Ascending aorta (tissue), 2 donors: ENCODE measurements at regions not wholly inside any gene's neighbourhood (a gene's known extent, or its start where the extent isn't known, plus 50 kb on each side); places are given as distances from the start of the nearest gene placed in this dataset.

Source experiments
- DNase-seq, 2 donors: peaks; one replicate each; pipeline ENCODE4 v3.0.0-alpha.2; 2019; ENCODE audit warnings: low spot score in 2 of 2
- H3K27ac ChIP-seq, 2 donors: fragments of 200-600 bp; sonication (generic); one replicate each; pipeline ENCODE4 v1.5.1; 2016 to 2017; ENCODE audit warnings: mild to moderate bottlenecking in 1 of 2
- H3K27me3 ChIP-seq: fragments of 200-600 bp; sonication (generic); one replicate; pipeline ENCODE4 v1.5.1; 2017
- H3K36me3 ChIP-seq, 2 donors: fragments of 200-600 bp; sonication (generic); one replicate each; pipeline ENCODE4 v1.5.1; 2016
- H3K4me1 ChIP-seq, 2 donors: fragments of 200-600 bp; sonication (generic); one replicate each; pipeline ENCODE4 v1.5.1; 2016 to 2017; ENCODE audit warnings: mild to moderate bottlenecking in 1 of 2
- H3K4me3 ChIP-seq, 2 donors: fragments of 200-600 bp; sonication (generic); one replicate each; pipeline ENCODE4 v1.5.1; 2016 to 2017; ENCODE audit warnings: mild to moderate bottlenecking in 1 of 2
- H3K9me3 ChIP-seq, 2 donors: fragments of 200-600 bp; sonication (generic); one replicate each; pipeline ENCODE4 v1.5.1; 2016
- CTCF ChIP-seq, 3 experiments: fragments of 200-600 bp in 2 of 3; fragments of 450-650 bp in 1 of 3; sonication (generic) in 2 of 3; IDR thresholded peaks; one replicate each; pipeline ENCODE4 v1.5.1; 2016 to 2019; ENCODE audit warnings: antibody characterized with exemption in 3 of 3, mild to moderate bottlenecking in 1 of 3, moderate library complexity in 1 of 3
- intact Hi-C: fragments of 100-400 bp; cut with DNase I; formaldehyde crosslinking; loops from one replicate; pipeline ENCODE4 v1.15.1; 2023

- TF ChIP-seq CTCF (IDR thresholded peaks at IDR 0.05), result no peak
- Histone ChIP-seq H3K4me3 (no peak overlapping the region), H3K36me3 (no peaks in the 10 kb centered on the region), H3K27me3 (no peaks in the 10 kb centered on the region), H3K4me1 (no peaks in the 10 kb centered on the region), H3K9me3 (no peaks in the 10 kb centered on the region), H3K27ac (no peak overlapping the region)
- no peak for DNase-seq
- intact Hi-C loops, result no loop called here
These were observed 1924.1 kb upstream of the WWC1 start for GRCh38 chr5:166367391-166367790.

GRCh38 chr5:166369346-166369745 is 1922.1 kb upstream of the WWC1 start:
- H3K4me1 ChIP-seq, result no peaks in the 10 kb centered on the region
- no peaks in the 10 kb centered on the region for H3K36me3 ChIP-seq
- no peak for TF ChIP-seq CTCF (IDR thresholded peaks at IDR 0.05)
- no peak overlapping the region for H3K27ac ChIP-seq
- H3K27me3 ChIP-seq, result no peaks in the 10 kb centered on the region
- H3K4me3 ChIP-seq, result no peak overlapping the region
- no peak for DNase-seq
- intact Hi-C loops, result no loop called here
- no peaks in the 10 kb centered on the region for H3K9me3 ChIP-seq

GRCh38 chr5:166369807-166370206 is 1921.6 kb upstream of the WWC1 start:
- H3K9me3 ChIP-seq, result no peaks in the 10 kb centered on the region
- no peak overlapping the region for H3K4me3 ChIP-seq
- no peaks in the 10 kb centered on the region for H3K36me3 ChIP-seq
- no peak for TF ChIP-seq CTCF (IDR thresholded peaks at IDR 0.05)
- no peak overlapping the region for H3K27ac ChIP-seq
- intact Hi-C loops, result no loop called here
- H3K4me1 ChIP-seq, result no peaks in the 10 kb centered on the region
- no peak for DNase-seq
- no peaks in the 10 kb centered on the region for H3K27me3 ChIP-seq

GRCh38 chr5:166370928-166371690 is 1920.3 kb upstream of the WWC1 start:
- no peaks in the 10 kb centered on the region for H3K9me3 ChIP-seq
- no peak overlapping the region for H3K27ac ChIP-seq
- H3K27me3 ChIP-seq, result no peaks in the 10 kb centered on the region
- TF ChIP-seq CTCF (IDR thresholded peaks at IDR 0.05), result no peak
- intact Hi-C loops, result no loop called here
- H3K4me3 ChIP-seq, result peak overlapping the region; percentile 39 to 62
- no peak for DNase-seq
- H3K36me3 ChIP-seq, result no peaks in the 10 kb centered on the region
- no peaks in the 10 kb centered on the region for H3K4me1 ChIP-seq

GRCh38 chr5:166373817-166374216 is 1917.6 kb upstream of the WWC1 start:
- intact Hi-C loops, result no loop called here
- Histone ChIP-seq H3K36me3 (no peaks in the 10 kb centered on the region), H3K27ac (no peak overlapping the region), H3K4me1 (no peaks in the 10 kb centered on the region), H3K9me3 (no peaks in the 10 kb centered on the region), H3K27me3 (no peaks in the 10 kb centered on the region), H3K4me3 (no peak overlapping the region)
- no peak for DNase-seq
- TF ChIP-seq CTCF (IDR thresholded peaks at IDR 0.05), result no peak

GRCh38 chr5:166377756-166378155 is 1913.7 kb upstream of the WWC1 start:
- Histone ChIP-seq H3K9me3 (no peaks in the 10 kb centered on the region), H3K4me3 (no peak overlapping the region), H3K27me3 (no peaks in the 10 kb centered on the region), H3K36me3 (no peaks in the 10 kb centered on the region), H3K27ac (no peak overlapping the region), H3K4me1 (no peaks in the 10 kb centered on the region)
- DNase-seq, result no peak
- intact Hi-C loops, result no loop called here
- no peak for TF ChIP-seq CTCF (IDR thresholded peaks at IDR 0.05)
